ENCODE measurements at regions not wholly inside any gene's neighbourhood (a gene's known extent, or its start where the extent isn't known, plus 50 kb on each side); places are given as distances from the start of the nearest gene placed in this dataset.

DNA sequence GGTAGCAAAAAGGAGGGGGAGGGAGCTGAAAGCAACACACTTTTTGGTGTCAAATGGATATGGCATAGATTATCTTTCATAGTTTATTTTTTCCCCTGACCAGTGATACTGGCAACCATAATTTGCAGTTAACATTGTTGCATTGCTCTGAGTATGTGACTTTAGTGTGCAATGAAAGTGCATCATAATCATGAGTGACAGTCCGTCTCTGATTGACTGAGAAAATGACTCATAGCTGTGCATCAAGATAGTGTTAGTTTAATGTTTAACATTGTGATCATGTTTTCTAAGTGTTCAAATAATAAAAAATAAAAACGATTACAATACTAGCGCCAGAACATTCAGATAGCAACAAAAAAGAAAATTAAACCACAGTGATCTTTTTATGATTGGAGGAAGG, 952.4 kb upstream of the TENM4 start:
- TF ChIP-seq POLR2A (IDR thresholded peaks at IDR 0.05), result no peak
- TF ChIP-seq, protein P1, sequence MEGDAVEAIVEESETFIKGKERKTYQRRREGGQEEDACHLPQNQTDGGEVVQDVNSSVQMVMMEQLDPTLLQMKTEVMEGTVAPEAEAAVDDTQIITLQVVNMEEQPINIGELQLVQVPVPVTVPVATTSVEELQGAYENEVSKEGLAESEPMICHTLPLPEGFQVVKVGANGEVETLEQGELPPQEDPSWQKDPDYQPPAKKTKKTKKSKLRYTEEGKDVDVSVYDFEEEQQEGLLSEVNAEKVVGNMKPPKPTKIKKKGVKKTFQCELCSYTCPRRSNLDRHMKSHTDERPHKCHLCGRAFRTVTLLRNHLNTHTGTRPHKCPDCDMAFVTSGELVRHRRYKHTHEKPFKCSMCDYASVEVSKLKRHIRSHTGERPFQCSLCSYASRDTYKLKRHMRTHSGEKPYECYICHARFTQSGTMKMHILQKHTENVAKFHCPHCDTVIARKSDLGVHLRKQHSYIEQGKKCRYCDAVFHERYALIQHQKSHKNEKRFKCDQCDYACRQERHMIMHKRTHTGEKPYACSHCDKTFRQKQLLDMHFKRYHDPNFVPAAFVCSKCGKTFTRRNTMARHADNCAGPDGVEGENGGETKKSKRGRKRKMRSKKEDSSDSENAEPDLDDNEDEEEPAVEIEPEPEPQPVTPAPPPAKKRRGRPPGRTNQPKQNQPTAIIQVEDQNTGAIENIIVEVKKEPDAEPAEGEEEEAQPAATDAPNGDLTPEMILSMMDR (IDR thresholded peaks at IDR 0.05), result no peak
